HCT116 (cell line): ENCODE measurements at regions not wholly inside any gene's neighbourhood (a gene's known extent, or its start where the extent isn't known, plus 50 kb on each side); places are given as distances from the start of the nearest gene placed in this dataset.

Experiments
- ATAC-seq: fragments of 200-7000 bp; cut with Tn5 transposase; 2 replicates; pipeline ENCODE4 v1.9.1; 2020; ENCODE audit warnings: mild to moderate bottlenecking, moderate library complexity
- BruUV-seq: library from RNA; stranded (reverse); fragments of 400-500 nt; replicated peaks from 2 replicates; lab custom pipeline; 2021; lab: Mats Ljungman, UMichigan
- CTCF ChIA-PET: fragments of 300-600 bp; sonication (Branson Sonifier 250); formaldehyde crosslinking; loops from one replicate; lab custom pipeline; 2021; ENCODE audit warnings: antibody characterized with exemption; lab: Charles Lee
- POLR2A ChIA-PET: fragments of 300-600, 350-600 bp; sonication (Branson Sonifier 250); formaldehyde crosslinking; loops from one replicate; lab custom pipeline; 2021; ENCODE audit warnings: antibody characterized with exemption; lab: Charles Lee
- RAD21 ChIA-PET, 2 experiments: fragments of 300-600 bp; sonication (Branson Sonifier 250); formaldehyde crosslinking; loops; one replicate each; lab custom pipeline; 2023; ENCODE audit warnings: low total read pairs in 2 of 2; ENCODE audit not compliant: uncharacterized antibody in 2 of 2, unreplicated experiment in 2 of 2, low non-redundant PET in 1 of 2; lab: Charles Lee
- DNase-seq: peaks from one replicate; pipeline ENCODE4 v3.0.0-alpha.2; 2010; ENCODE audit warnings: low read depth, low spot score
- H2AFZ ChIP-seq: fragments of 200-600 bp; shearing (Covaris generic), sonication (generic); 2 replicates; pipeline ENCODE4 v1.6.1; 2017; ENCODE audit warnings: low read depth, mixed run types, mixed read lengths, antibody characterized with exemption, low read length; ENCODE audit not compliant: poor library complexity, severe bottlenecking
- H3K27ac ChIP-seq: 2 replicates; pipeline ENCODE4 v1.5.1; 2012; ENCODE audit warnings: low read depth, low read length
- H3K27me3 ChIP-seq: fragments of 200-600 bp; sonication (generic); 2 replicates; pipeline ENCODE4 v1.6.1; 2016; ENCODE audit warnings: mixed run types, low read length, mixed read lengths; ENCODE audit not compliant: insufficient read depth
- H3K36me3 ChIP-seq, 2 experiments: fragments of 200-500 bp in 1 of 2; fragments of 200-600 bp in 1 of 2; sonication (Bioruptor generic) in 1 of 2; sonication (generic) in 1 of 2; 2 replicates each; pipeline versions ENCODE4 v1.5.1 to v1.6.1; 2014 to 2016; ENCODE audit warnings: low read length in 2 of 2, inconsistent platforms in 1 of 2, mixed read lengths in 1 of 2, mixed run types in 1 of 2; ENCODE audit not compliant: insufficient read depth in 2 of 2, control insufficient read depth in 1 of 2
- H3K4me1 ChIP-seq, 2 experiments: fragments of 200-600 bp in 1 of 2; sonication (generic) in 1 of 2; 2 replicates each; pipeline versions ENCODE4 v1.5.1 to v1.6.1; 2012 to 2017; ENCODE audit warnings: low read length in 2 of 2, inconsistent platforms in 1 of 2, mild to moderate bottlenecking in 1 of 2, mixed read lengths in 1 of 2, mixed run types in 1 of 2, moderate library complexity in 1 of 2; ENCODE audit not compliant: insufficient read depth in 2 of 2, control insufficient read depth in 1 of 2
- H3K4me2 ChIP-seq: fragments of 200-600 bp; sonication (generic); 2 replicates; pipeline ENCODE4 v1.6.1; 2017; ENCODE audit warnings: mixed run types, low read length, mixed read lengths
- H3K4me3 ChIP-seq, 2 experiments: fragments of 200-600 bp in 1 of 2; sonication (generic) in 1 of 2; replicated peaks in 1 of 2; 2 replicates each; pipeline ENCODE4 v1.5.1; 2011 to 2016; ENCODE audit warnings: low read length in 2 of 2, control low read depth in 1 of 2, low read depth in 1 of 2, mild to moderate bottlenecking in 1 of 2, mixed read lengths in 1 of 2, mixed run types in 1 of 2
- H3K79me2 ChIP-seq: fragments of 200-600 bp; sonication (generic); 2 replicates; pipeline ENCODE4 v1.6.1; 2017; ENCODE audit warnings: mild to moderate bottlenecking, mixed run types, low read length, moderate library complexity, mixed read lengths; ENCODE audit not compliant: insufficient read depth
- H3K9ac ChIP-seq: fragments of 200-600 bp; sonication (generic); 2 replicates; pipeline ENCODE4 v1.6.1; 2016; ENCODE audit warnings: low read length, mixed read lengths
- H3K9me2 ChIP-seq: fragments of 200-600 bp; sonication (generic), shearing (Covaris generic); 2 replicates; pipeline ENCODE4 v1.6.1; 2017; ENCODE audit warnings: mixed run types, mild to moderate bottlenecking, moderate library complexity; ENCODE audit not compliant: insufficient read depth
- H3K9me3 ChIP-seq, 2 experiments: fragments of 200-500 bp in 1 of 2; fragments of 200-600 bp in 1 of 2; sonication (Bioruptor generic) in 1 of 2; sonication (generic) in 1 of 2; 2 replicates each; pipeline ENCODE4 v1.6.1; 2014 to 2017; ENCODE audit warnings: low read length in 2 of 2, mixed read lengths in 2 of 2, inconsistent platforms in 1 of 2, low read depth in 1 of 2, mild to moderate bottlenecking in 1 of 2, mixed run types in 1 of 2, moderate library complexity in 1 of 2; ENCODE audit not compliant: control insufficient read depth in 1 of 2, insufficient read depth in 1 of 2
- H4K20me1 ChIP-seq: fragments of 200-600 bp; sonication (generic), shearing (Covaris generic); 2 replicates; pipeline ENCODE4 v1.6.1; 2017; ENCODE audit warnings: mixed run types, mild to moderate bottlenecking, moderate library complexity; ENCODE audit not compliant: insufficient read depth
- CBX3 ChIP-seq: IDR thresholded peaks from 2 replicates; pipeline ENCODE4 v1.6.1; 2012; ENCODE audit warnings: low read depth
- CEBPB ChIP-seq: IDR thresholded peaks from 2 replicates; pipeline ENCODE4 v1.6.1; 2012; ENCODE audit warnings: low read depth
- EGR1 ChIP-seq: IDR thresholded peaks from 2 replicates; pipeline ENCODE4 v1.6.1; 2012; ENCODE audit warnings: low read depth
- ELF1 ChIP-seq: IDR thresholded peaks from 2 replicates; pipeline ENCODE4 v1.6.1; 2012; ENCODE audit warnings: low read depth, borderline replicate concordance
- EZH2 ChIP-seq: fragments of 200-600 bp; sonication (generic); IDR thresholded peaks from 2 replicates; pipeline ENCODE4 v1.6.1; 2017; ENCODE audit warnings: antibody characterized with exemption, mixed run types
- EZH2phosphoT487 ChIP-seq: fragments of 200-600 bp; IDR thresholded peaks from 2 replicates; pipeline ENCODE4 v1.6.1; 2018; ENCODE audit warnings: antibody characterized with exemption, borderline replicate concordance
- FOSL1 ChIP-seq: IDR thresholded peaks from 2 replicates; pipeline ENCODE4 v1.6.1; 2012; ENCODE audit warnings: low read depth
- JUND ChIP-seq: IDR thresholded peaks from 2 replicates; pipeline ENCODE4 v1.6.1; 2012
- POLR2A ChIP-seq: IDR thresholded peaks from 2 replicates; pipeline ENCODE4 v1.7.0; 2011; ENCODE audit warnings: borderline replicate concordance; ENCODE audit not compliant: insufficient read depth, insufficient read length; ENCODE audit errors: extremely low read depth
- SIN3A ChIP-seq: IDR thresholded peaks from 2 replicates; pipeline ENCODE4 v1.6.1; 2012; ENCODE audit warnings: low read depth
- TCF7L2 ChIP-seq: IDR thresholded peaks from 2 replicates; pipeline ENCODE4 v1.7.0; 2011; ENCODE audit warnings: borderline replicate concordance, inconsistent platforms; ENCODE audit not compliant: insufficient read depth, insufficient read length; ENCODE audit errors: extremely low read depth
- ZNF274 ChIP-seq: fragments of 200-500 bp; sonication (Bioruptor generic); IDR thresholded peaks from 2 replicates; pipeline ENCODE4 v1.6.1; 2014; ENCODE audit warnings: mild to moderate bottlenecking, low read depth, low read length, inconsistent platforms
- intact Hi-C: fragments of 100-400 bp; cut with micrococcal nuclease; formaldehyde crosslinking; loops from 2 replicates; pipeline ENCODE4 v1.10.0; 2022
- TF ChIP-seq, protein P1 (sequence below): IDR thresholded peaks from 2 replicates; pipeline ENCODE4 v1.6.1; 2012; ENCODE audit warnings: low read depth
- TF ChIP-seq, protein P2 (sequence below): IDR thresholded peaks from 2 replicates; pipeline ENCODE4 v1.6.1; 2012
- TF ChIP-seq, protein P3 (sequence below): IDR thresholded peaks from 2 replicates; pipeline ENCODE4 v1.6.1; 2012

DNA sequence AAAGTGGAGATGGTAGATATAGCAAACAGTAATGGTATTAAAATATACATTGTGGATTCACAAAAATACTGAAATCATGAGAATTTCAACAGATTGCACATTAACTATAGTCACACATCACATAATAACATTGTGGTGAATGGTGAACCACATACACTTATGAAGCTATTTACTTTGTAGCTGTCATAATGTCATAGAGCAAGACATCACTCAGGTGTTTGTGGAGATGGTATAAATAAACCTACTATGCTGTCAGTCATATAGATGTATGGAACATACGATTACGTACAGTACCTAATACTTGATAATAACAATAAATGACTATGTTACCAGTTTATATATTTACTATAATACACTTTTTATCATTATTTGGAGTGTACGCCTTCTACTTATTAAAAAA is 1416.0 kb upstream of the ALCAM start:
- Histone ChIP-seq H3K4me3 (no peak overlapping the region), H3K27me3 (no peaks in the 10 kb centered on the region), H2AFZ (no peak overlapping the region), H3K79me2 (no peaks in the 10 kb centered on the region), H3K27ac (no peak overlapping the region), H3K36me3 (no peaks in the 10 kb centered on the region), H4K20me1 (no peaks in the 10 kb centered on the region), H3K9me2 (no peaks in the 10 kb centered on the region), H3K4me1 (no peaks in the 10 kb centered on the region), H3K4me2 (no peak overlapping the region), H3K9me3 (no peaks in the 10 kb centered on the region), H3K9ac (no peak overlapping the region)
- ATAC-seq (no peak), DNase-seq (no peak)
- TF ChIP-seq POLR2A: no peak
- BruUV-seq: no TSS peak
- CTCF ChIA-PET: no interaction called here
- intact Hi-C loops: no loop called here
- POLR2A ChIA-PET: no interaction called here
- RAD21 ChIA-PET: no interaction called here

DNA sequence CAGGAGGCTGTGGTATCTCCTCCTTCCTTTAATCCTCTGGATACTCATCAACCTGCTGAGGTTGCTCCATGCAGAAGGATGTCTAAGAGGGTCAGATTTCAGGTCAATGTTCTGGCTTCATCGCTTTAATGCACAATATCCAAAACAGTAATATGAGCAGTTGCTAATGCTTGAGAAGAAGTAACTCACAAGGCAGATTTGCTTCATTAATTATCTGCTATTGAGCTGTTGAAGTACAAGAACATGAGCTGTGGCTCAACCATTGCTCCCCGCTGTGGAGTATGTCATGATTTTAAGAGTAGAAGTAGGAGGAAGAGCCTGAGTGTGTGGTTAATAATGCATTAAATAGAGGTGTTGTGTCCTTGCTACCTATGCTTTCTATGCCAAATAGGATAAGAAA is 1412.9 kb upstream of the ALCAM start:
- Histone ChIP-seq H3K9ac (no peak overlapping the region), H3K36me3 (no peaks in the 10 kb centered on the region)
- TF ChIP-seq CBX3 (no peak), EZH2phosphoT487 (no peak), JUND (no peak), CEBPB (no peak), ZNF274 (no peak), FOSL1 (no peak), SIN3A (no peak), ELF1 (no peak), EZH2 (no peak), EGR1 (no peak), TCF7L2 (no peak)
- TF ChIP-seq, protein P1, sequence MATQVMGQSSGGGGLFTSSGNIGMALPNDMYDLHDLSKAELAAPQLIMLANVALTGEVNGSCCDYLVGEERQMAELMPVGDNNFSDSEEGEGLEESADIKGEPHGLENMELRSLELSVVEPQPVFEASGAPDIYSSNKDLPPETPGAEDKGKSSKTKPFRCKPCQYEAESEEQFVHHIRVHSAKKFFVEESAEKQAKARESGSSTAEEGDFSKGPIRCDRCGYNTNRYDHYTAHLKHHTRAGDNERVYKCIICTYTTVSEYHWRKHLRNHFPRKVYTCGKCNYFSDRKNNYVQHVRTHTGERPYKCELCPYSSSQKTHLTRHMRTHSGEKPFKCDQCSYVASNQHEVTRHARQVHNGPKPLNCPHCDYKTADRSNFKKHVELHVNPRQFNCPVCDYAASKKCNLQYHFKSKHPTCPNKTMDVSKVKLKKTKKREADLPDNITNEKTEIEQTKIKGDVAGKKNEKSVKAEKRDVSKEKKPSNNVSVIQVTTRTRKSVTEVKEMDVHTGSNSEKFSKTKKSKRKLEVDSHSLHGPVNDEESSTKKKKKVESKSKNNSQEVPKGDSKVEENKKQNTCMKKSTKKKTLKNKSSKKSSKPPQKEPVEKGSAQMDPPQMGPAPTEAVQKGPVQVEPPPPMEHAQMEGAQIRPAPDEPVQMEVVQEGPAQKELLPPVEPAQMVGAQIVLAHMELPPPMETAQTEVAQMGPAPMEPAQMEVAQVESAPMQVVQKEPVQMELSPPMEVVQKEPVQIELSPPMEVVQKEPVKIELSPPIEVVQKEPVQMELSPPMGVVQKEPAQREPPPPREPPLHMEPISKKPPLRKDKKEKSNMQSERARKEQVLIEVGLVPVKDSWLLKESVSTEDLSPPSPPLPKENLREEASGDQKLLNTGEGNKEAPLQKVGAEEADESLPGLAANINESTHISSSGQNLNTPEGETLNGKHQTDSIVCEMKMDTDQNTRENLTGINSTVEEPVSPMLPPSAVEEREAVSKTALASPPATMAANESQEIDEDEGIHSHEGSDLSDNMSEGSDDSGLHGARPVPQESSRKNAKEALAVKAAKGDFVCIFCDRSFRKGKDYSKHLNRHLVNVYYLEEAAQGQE: no peak
- TF ChIP-seq, protein P2, sequence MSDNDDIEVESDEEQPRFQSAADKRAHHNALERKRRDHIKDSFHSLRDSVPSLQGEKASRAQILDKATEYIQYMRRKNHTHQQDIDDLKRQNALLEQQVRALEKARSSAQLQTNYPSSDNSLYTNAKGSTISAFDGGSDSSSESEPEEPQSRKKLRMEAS: no peak
- TF ChIP-seq, protein P3, sequence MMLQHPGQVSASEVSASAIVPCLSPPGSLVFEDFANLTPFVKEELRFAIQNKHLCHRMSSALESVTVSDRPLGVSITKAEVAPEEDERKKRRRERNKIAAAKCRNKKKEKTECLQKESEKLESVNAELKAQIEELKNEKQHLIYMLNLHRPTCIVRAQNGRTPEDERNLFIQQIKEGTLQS: no peak
- TF ChIP-seq, all 23 proteins: peak for 0
- RAD21 ChIA-PET: no interaction called here
- POLR2A ChIA-PET: no interaction called here
- Histone ChIP-seq H3K27ac (no peak overlapping the region), H2AFZ (no peak overlapping the region), H3K9me3 (no peaks in the 10 kb centered on the region), H3K4me1 (no peaks in the 10 kb centered on the region), H3K4me3 (no peak overlapping the region), H3K9me2 (no peaks in the 10 kb centered on the region), H3K27me3 (no peaks in the 10 kb centered on the region), H4K20me1 (no peaks in the 10 kb centered on the region), H3K4me2 (no peak overlapping the region), H3K79me2 (no peaks in the 10 kb centered on the region)
- intact Hi-C loops: no loop called here
- CTCF ChIA-PET: no interaction called here
- DNase-seq: no peak
- no peak for ATAC-seq
- no TSS peak for BruUV-seq
